Fibroblast of lung (primary cell): ENCODE measurements at regions not wholly inside any gene's neighbourhood (a gene's known extent, or its start where the extent isn't known, plus 50 kb on each side); places are given as distances from the start of the nearest gene placed in this dataset.

ENCODE experiments used
- EZH2 ChIP-seq: IDR thresholded peaks from 2 replicates; pipeline ENCODE4 v1.5.1; 2012; ENCODE audit warnings: low read length, control low read depth, mild to moderate bottlenecking; ENCODE audit errors: missing control alignments
- TF ChIP-seq, protein P1 (sequence below), 2 donors: IDR thresholded peaks in 1 of 2; conservative IDR thresholded peaks in 1 of 2; 1 replicate in 1 of 2; 2 replicates in 1 of 2; pipeline ENCODE4 v1.5.1; 2011 to 2012; ENCODE audit warnings: low read length in 2 of 2, control low read depth in 1 of 2, inconsistent platforms in 1 of 2, low read depth in 1 of 2, mild to moderate bottlenecking in 1 of 2

DNA sequence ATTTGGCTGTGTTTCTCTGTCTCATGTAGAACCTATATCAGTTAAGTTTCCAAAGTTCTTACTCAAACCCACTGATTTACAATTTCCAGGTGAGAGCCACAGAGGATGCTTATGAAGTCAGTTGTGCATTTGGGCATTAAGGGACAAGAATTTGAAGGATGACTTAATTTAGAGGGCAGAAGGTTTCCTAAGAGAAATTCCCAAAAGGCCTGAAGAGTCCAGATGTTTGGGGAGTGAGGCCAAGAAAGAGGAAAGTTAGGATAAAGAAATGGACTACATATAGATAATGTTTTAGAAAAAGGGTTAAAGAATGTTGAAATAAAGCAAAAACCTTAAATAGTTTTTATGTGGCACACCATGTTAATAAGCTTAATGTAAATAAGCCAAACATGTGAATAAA is 338.7 kb upstream of the GRM7 start:
- TF ChIP-seq, protein P1, sequence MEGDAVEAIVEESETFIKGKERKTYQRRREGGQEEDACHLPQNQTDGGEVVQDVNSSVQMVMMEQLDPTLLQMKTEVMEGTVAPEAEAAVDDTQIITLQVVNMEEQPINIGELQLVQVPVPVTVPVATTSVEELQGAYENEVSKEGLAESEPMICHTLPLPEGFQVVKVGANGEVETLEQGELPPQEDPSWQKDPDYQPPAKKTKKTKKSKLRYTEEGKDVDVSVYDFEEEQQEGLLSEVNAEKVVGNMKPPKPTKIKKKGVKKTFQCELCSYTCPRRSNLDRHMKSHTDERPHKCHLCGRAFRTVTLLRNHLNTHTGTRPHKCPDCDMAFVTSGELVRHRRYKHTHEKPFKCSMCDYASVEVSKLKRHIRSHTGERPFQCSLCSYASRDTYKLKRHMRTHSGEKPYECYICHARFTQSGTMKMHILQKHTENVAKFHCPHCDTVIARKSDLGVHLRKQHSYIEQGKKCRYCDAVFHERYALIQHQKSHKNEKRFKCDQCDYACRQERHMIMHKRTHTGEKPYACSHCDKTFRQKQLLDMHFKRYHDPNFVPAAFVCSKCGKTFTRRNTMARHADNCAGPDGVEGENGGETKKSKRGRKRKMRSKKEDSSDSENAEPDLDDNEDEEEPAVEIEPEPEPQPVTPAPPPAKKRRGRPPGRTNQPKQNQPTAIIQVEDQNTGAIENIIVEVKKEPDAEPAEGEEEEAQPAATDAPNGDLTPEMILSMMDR (conservative IDR thresholded peaks at IDR 0.05 in 1 of 2, IDR thresholded peaks at IDR 0.05 in 1 of 2; ENCODE audit: low read depth in 1 of 2, low read length in 2 of 2) = no peak
- TF ChIP-seq EZH2 = no peak
